ENCODE measurements at regions not wholly inside any gene's neighbourhood (a gene's known extent, or its start where the extent isn't known, plus 50 kb on each side); places are given as distances from the start of the nearest gene placed in this dataset.

DNA sequence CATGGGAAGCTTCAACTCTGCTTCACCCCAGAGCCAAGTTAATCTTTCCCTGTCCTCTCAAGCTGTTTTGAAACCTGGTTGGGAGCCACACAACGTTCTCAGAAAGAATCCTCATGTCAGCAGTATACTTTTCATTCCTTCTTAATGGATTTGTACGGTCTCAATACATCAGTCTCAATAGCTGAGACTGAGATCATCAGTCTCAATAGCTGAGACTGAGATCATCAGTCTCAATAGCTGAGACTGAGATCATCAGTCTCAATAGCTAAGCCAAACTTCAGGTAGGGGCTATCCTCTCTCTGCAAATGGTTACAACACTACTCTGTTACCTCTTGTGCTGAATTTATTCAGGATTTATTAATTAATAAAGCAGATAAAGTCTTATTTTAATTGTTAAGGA, 1317.4 kb upstream of the CDH9 start:
- ChIA-PET POLR2A (no interaction called here), CTCF (interaction anchor here (1.2 kb wide), 1 partner anchor 411 kb away, joined by 4 read pairs; no protein-coding TSS in a partner anchor)
- 6% methylated on average over 2 of the region's 2 CpGs for WGBS (ENCODE audit: low lambda C conversion rate)
- Histone ChIP-seq H3K9me3 (no peaks in the 10 kb centered on the region), H3K36me3 (replicated peaks in 1 of 2; ENCODE audit: control insufficient read depth in 1 of 2, insufficient read depth in 2 of 2, low read length in 1 of 2) (no peaks in the 10 kb centered on the region), H3K4me2 (no peak overlapping the region), H3K4me3 (ENCODE audit: low read depth in 2 of 2, low read length in 1 of 2) (no peak overlapping the region), H3K9me2 (no peaks in the 10 kb centered on the region), H3K9ac (no peak overlapping the region), H3K27ac (ENCODE audit: low read depth in 2 of 2, low read length in 1 of 2) (no peak overlapping the region), H4K20me1 (ENCODE audit: insufficient read depth) (no peaks in the 10 kb centered on the region), H3K4me1 (ENCODE audit: control insufficient read depth in 1 of 2, insufficient read depth in 2 of 2, low read depth in 1 of 2, low read length in 1 of 2) (no peaks in the 10 kb centered on the region), H3K79me2 (ENCODE audit: insufficient read depth) (no peaks in the 10 kb centered on the region), H2AFZ (ENCODE audit: low read depth) (no peak overlapping the region), H3K27me3 (ENCODE audit: insufficient read depth) (no peaks in the 10 kb centered on the region), H3F3A (replicated peaks; ENCODE audit: insufficient read depth) (no peaks in the 10 kb centered on the region)
- no peak for DNase-seq
- TF ChIP-seq JUND (IDR thresholded peaks at IDR 0.05) = no peak
- TF ChIP-seq TEAD4 (IDR thresholded peaks at IDR 0.05; ENCODE audit: borderline replicate concordance, insufficient read depth) = no peak
- TF ChIP-seq SIN3A (IDR thresholded peaks at IDR 0.05; ENCODE audit: borderline replicate concordance, low read depth, low read length) = no peak
- TF ChIP-seq RFX5 (IDR thresholded peaks at IDR 0.05; ENCODE audit: low read length) = no peak
- no peak for TF ChIP-seq SMC3 (IDR thresholded peaks at IDR 0.05; ENCODE audit: low read depth, low read length)
- TF ChIP-seq, protein P1, sequence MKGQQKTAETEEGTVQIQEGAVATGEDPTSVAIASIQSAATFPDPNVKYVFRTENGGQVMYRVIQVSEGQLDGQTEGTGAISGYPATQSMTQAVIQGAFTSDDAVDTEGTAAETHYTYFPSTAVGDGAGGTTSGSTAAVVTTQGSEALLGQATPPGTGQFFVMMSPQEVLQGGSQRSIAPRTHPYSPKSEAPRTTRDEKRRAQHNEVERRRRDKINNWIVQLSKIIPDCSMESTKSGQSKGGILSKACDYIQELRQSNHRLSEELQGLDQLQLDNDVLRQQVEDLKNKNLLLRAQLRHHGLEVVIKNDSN (IDR thresholded peaks at IDR 0.05; ENCODE audit: borderline replicate concordance, low read depth) = no peak
- no peak for TF ChIP-seq TAF1 (IDR thresholded peaks at IDR 0.05; ENCODE audit: borderline replicate concordance, low read depth, low read length)
- no peak for TF ChIP-seq ELF1 (IDR thresholded peaks at IDR 0.05)
- TF ChIP-seq GATA2 (CRISPR knock-in tag; IDR thresholded peaks at IDR 0.05) = no peak
- no peak for TF ChIP-seq NRF1 (IDR thresholded peaks at IDR 0.05; ENCODE audit: low read depth, low read length)
- TF ChIP-seq, protein P2, sequence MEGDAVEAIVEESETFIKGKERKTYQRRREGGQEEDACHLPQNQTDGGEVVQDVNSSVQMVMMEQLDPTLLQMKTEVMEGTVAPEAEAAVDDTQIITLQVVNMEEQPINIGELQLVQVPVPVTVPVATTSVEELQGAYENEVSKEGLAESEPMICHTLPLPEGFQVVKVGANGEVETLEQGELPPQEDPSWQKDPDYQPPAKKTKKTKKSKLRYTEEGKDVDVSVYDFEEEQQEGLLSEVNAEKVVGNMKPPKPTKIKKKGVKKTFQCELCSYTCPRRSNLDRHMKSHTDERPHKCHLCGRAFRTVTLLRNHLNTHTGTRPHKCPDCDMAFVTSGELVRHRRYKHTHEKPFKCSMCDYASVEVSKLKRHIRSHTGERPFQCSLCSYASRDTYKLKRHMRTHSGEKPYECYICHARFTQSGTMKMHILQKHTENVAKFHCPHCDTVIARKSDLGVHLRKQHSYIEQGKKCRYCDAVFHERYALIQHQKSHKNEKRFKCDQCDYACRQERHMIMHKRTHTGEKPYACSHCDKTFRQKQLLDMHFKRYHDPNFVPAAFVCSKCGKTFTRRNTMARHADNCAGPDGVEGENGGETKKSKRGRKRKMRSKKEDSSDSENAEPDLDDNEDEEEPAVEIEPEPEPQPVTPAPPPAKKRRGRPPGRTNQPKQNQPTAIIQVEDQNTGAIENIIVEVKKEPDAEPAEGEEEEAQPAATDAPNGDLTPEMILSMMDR (IDR thresholded peaks at IDR 0.05) = no peak
- TF ChIP-seq TCF12 (IDR thresholded peaks at IDR 0.05) = no peak
- TF ChIP-seq GABPA (IDR thresholded peaks at IDR 0.05; ENCODE audit: low read depth) = no peak
- TF ChIP-seq POLR2AphosphoS5 (IDR thresholded peaks at IDR 0.05; ENCODE audit: low read depth, low read length) = no peak
- TF ChIP-seq, protein P3, sequence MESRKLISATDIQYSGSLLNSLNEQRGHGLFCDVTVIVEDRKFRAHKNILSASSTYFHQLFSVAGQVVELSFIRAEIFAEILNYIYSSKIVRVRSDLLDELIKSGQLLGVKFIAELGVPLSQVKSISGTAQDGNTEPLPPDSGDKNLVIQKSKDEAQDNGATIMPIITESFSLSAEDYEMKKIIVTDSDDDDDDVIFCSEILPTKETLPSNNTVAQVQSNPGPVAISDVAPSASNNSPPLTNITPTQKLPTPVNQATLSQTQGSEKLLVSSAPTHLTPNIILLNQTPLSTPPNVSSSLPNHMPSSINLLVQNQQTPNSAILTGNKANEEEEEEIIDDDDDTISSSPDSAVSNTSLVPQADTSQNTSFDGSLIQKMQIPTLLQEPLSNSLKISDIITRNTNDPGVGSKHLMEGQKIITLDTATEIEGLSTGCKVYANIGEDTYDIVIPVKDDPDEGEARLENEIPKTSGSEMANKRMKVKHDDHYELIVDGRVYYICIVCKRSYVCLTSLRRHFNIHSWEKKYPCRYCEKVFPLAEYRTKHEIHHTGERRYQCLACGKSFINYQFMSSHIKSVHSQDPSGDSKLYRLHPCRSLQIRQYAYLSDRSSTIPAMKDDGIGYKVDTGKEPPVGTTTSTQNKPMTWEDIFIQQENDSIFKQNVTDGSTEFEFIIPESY (IDR thresholded peaks at IDR 0.05; ENCODE audit: borderline replicate concordance, low read depth) = no peak

DNA sequence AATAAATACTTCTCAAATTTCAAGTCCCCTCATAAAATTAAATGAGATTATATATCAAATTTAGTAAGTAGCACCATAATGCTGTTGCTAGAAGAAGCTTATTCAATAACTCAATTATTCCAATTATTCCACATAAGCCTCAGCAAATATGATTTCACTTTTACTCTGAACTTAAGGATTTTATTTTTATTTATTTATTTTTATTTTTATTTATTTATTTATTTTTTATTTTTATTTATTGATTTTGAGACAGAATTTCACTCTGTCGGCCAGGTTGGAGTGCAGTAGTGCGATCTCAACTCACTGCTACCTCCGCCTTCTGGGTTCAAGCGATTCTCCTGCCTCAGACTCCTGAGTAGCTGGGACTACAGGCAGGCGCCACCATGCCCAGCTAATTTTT, 1308.3 kb upstream of the CDH9 start:
- H3K4me1 ChIP-seq (ENCODE audit: control insufficient read depth in 1 of 2, insufficient read depth in 2 of 2, low read depth in 1 of 2, low read length in 1 of 2) = no peaks in the 10 kb centered on the region
- H4K20me1 ChIP-seq (ENCODE audit: insufficient read depth) = no peaks in the 10 kb centered on the region
- H3F3A ChIP-seq (replicated peaks; ENCODE audit: insufficient read depth) = no peaks in the 10 kb centered on the region
- no peaks in the 10 kb centered on the region for H3K9me3 ChIP-seq
- H3K9me2 ChIP-seq = no peaks in the 10 kb centered on the region
- H2AFZ ChIP-seq (ENCODE audit: low read depth) = no peak overlapping the region
- 21% methylated on average over 5 of the region's 5 CpGs for WGBS (ENCODE audit: low lambda C conversion rate)
- H3K9ac ChIP-seq = no peak overlapping the region
- no peaks in the 10 kb centered on the region for H3K79me2 ChIP-seq (ENCODE audit: insufficient read depth)
- H3K36me3 ChIP-seq (replicated peaks in 1 of 2; ENCODE audit: control insufficient read depth in 1 of 2, insufficient read depth in 2 of 2, low read length in 1 of 2) = no peaks in the 10 kb centered on the region
- H3K27me3 ChIP-seq (ENCODE audit: insufficient read depth) = no peaks in the 10 kb centered on the region
- TF ChIP-seq SIN3A (IDR thresholded peaks at IDR 0.05; ENCODE audit: borderline replicate concordance, low read depth, low read length) (no peak), ELF1 (IDR thresholded peaks at IDR 0.05) (no peak), EZH2phosphoT487 (IDR thresholded peaks at IDR 0.05; ENCODE audit: borderline replicate concordance, low read depth) (no peak), SMC3 (IDR thresholded peaks at IDR 0.05; ENCODE audit: low read depth, low read length) (no peak), NFIC (IDR thresholded peaks at IDR 0.05; ENCODE audit: borderline replicate concordance) (no peak), JUND (IDR thresholded peaks at IDR 0.05) (no peak), YY1 (IDR thresholded peaks at IDR 0.05; ENCODE audit: low read depth) (no peak), FOSL2 (IDR thresholded peaks at IDR 0.05; ENCODE audit: borderline replicate concordance, low read depth) (no peak), MXI1 (IDR thresholded peaks at IDR 0.05; ENCODE audit: low read depth, low read length) (no peak), NRF1 (IDR thresholded peaks at IDR 0.05; ENCODE audit: low read depth, low read length) (no peak), CHD2 (IDR thresholded peaks at IDR 0.05; ENCODE audit: low read length, partially characterized antibody) (no peak)
- TF ChIP-seq, protein P4, sequence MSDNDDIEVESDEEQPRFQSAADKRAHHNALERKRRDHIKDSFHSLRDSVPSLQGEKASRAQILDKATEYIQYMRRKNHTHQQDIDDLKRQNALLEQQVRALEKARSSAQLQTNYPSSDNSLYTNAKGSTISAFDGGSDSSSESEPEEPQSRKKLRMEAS (IDR thresholded peaks at IDR 0.05; ENCODE audit: low read depth) = no peak
- TF ChIP-seq, protein P1 (IDR thresholded peaks at IDR 0.05; ENCODE audit: borderline replicate concordance, low read depth) = no peak
- TF ChIP-seq, protein P5, sequence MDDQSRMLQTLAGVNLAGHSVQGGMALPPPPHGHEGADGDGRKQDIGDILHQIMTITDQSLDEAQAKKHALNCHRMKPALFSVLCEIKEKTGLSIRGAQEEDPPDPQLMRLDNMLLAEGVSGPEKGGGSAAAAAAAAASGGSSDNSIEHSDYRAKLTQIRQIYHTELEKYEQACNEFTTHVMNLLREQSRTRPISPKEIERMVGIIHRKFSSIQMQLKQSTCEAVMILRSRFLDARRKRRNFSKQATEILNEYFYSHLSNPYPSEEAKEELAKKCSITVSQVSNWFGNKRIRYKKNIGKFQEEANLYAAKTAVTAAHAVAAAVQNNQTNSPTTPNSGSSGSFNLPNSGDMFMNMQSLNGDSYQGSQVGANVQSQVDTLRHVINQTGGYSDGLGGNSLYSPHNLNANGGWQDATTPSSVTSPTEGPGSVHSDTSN (IDR thresholded peaks at IDR 0.05) = no peak
- no peak overlapping the region for H3K27ac ChIP-seq (ENCODE audit: low read depth in 2 of 2, low read length in 1 of 2)
- no peak overlapping the region for H3K4me3 ChIP-seq (ENCODE audit: low read depth in 2 of 2, low read length in 1 of 2)
- no peak overlapping the region for H3K4me2 ChIP-seq
- POLR2A ChIA-PET = no interaction called here
- CTCF ChIA-PET = interaction anchor here (1.0 kb wide), 1 partner anchor 420 kb away, joined by 3 read pairs; no protein-coding TSS in a partner anchor
- no peak for DNase-seq

All from SK-N-SH (cell line).